Kidney glomerular epithelial cell (primary cell): ENCODE measurements at regions not wholly inside any gene's neighbourhood (a gene's known extent, or its start where the extent isn't known, plus 50 kb on each side); places are given as distances from the start of the nearest gene placed in this dataset.

Source experiments
- DNase-seq: peaks from one replicate; lab custom pipeline; 2025; lab: John Stamatoyannopoulos, UW

DNA sequence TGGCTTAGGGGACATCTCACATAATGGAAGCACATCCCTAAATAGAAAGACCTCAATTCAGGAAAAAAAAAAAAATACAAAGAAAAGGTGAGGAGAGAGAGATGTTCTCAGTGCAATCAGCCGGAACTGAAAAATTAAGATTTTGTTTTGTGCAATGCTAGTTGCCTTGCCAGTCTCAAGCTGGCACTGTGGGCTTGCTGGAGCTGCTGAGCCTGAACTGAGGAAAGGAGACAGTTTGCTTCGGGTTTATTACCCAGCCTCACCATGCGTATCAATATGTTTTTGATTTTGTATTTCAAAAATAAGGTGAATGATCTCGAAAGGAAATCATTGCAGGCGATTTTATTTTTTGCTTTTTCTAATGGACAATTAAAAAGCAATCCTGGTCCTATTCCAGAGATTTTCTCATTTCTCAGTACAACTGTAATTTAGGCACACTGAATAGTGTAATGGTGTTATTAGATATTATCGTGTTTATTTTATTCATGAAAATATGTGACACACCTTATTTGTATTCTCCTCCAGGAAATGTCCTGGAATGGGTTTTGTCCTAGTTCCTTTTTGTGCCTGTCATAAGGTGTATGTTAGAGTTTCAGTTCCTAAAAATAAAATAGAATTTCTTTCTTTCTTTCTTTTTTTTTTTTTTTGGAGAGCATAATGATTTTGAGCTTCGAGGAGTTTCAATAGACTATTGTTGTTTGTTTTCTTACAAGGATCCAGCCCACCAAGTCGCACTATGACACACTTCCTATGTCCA lies 72.8 kb upstream of the ZEB2 start:
- no peak for DNase-seq

DNA sequence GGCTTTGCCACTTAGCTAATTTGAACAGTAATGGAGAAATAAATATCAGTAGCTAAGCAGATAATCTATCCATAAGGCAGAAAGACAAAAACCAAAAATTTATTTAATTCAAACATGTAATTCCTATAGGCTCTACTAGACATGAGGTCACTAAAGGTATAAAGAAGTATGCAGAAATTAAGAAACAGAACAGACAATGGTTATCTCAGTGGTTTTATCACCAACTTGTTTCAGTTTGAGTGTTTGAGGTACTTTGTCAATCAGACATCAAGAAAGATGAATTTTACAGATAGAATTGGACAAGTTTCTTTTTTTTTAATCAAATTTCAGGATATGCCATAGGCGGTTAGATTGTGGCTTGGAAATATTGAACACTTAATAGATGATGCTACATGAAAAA lies 67.4 kb upstream of the ZEB2 start:
- DNase-seq = no peak

DNA sequence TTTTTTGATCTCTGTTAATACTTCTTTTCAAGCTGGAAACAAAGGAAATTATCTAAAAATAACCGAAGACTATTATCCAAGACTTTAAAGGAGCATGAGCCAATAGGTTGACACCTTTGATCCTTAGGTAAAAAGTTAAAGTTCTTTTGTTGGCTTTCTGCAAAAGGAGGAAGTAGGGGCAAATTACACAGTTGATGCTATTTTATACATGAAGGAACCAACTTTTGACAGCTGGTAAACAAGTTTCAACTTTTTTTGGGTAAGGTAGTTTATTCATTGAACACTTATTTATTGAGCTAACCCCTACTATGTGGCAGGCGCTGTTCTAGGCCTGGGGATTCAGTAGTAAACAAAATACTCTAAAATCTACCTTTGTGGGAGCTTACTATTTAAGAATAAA lies 66.6 kb upstream of the ZEB2 start:
- no peak for DNase-seq

DNA sequence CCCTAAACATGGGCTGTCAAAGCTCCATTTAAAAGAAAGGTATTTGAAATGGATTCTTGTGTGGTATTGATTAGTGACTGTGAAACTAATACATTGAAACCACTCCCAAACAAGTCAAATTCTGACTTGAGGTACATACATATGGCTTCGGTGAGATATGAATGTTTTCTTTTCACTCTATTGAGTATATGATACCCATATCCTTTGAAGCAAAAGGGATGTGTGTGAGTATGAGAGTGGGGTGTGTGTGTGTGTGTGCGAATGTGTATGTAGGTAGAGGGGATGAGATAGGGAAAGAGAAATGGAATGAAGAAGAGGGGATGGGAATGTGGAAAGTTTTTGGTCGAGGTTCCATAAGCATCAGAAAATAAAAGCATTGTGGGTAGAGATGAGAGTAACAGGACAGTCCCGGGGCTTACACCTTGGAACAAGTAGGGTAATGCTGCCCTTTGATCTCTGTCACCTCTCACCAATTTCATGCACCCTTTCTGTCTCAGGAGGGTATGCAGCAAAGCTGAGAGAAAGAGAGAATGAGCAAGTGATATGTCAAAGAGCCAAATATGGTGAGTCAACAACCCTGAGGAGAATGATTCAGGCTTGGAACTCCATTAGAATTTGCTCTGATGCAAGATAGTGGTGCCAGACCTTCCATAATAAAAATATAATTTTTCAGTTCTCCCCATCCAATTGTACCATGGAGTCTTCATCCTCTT lies 64.0 kb upstream of the ZEB2 start:
- peak; percentile 37 for DNase-seq

DNA sequence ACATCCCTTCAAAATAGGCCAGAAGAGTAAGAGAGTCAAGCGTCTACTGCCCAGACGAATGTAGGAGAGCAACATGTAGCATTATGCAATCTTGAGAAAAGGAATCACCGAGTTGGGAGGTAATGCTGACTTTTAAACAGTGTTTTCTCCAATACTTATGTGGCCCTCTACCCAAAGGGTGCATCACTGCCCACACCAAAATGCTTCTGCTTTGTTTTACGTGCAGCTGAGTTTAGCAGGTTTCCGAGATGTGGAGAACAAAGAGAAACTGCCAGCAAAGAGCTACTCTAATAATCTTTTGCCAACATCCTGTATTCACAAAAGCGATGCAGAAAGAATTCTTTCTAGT lies 63.4 kb upstream of the ZEB2 start:
- no peak for DNase-seq

DNA sequence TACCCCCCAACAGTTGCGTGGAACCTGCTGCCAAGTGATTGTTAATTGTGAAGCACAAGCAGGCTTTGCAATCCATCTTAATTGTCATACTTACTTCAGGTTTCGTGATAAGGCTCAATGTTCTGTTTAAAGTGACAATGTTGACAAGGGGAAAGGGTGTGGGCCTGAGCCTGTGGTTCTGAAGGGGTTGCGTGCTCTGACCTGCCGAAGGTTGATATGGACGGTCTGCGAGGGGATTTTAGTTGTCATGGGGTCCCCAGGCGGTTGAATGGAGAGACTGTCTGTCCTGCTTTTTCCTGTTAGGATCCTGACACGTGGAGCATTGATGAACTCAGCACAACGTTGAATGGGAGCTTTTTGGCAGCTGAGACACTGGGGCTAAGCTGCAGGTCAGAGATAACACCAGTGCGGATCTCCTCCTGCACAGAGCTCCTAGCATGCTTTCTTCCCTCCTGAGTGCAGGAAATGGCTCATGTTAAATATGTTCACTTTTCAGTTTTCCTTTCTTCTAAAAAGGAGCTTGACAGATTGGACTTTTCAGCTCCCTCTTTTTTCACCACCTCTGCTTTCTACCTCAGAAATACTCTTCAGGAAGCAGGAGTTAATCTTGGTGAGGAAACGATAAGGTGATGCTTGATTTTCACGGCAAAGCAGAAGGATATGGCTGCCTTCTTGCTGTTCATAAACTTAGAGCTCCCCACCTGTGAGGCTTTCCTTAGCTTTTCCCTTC lies 62.9 kb upstream of the ZEB2 start:
- no peak for DNase-seq

DNA sequence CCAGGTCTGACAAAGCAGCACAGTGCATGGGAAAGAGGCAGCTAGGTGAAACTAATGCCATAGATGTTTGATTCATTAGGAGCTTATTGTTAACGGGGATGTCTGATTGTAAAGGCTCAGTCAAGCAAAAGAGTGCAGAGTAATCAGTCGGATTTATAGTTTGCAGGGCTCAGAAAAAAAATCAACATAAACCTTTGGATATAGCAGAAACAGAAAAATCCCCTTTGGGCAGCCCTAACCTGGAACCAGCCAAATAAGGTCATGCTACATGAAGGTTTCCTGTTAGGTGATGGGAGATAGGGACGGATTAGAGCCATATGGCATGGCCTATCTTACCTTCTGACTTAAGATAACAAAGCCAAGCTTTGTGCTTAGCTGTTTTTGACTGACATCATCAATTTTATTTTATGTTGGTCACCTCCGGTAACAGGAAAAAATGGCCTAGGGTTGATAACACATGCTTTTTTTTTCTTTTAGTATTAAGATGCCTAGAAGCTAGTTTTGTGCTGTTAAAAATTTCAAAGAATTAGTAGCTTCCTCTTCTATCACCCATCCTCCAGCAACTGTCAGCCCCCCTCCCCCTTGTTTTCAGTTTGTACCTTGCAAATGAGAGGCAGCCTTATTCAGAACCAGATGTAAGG lies 60.7 kb upstream of the ZEB2 start:
- DNase-seq = no peak

DNA sequence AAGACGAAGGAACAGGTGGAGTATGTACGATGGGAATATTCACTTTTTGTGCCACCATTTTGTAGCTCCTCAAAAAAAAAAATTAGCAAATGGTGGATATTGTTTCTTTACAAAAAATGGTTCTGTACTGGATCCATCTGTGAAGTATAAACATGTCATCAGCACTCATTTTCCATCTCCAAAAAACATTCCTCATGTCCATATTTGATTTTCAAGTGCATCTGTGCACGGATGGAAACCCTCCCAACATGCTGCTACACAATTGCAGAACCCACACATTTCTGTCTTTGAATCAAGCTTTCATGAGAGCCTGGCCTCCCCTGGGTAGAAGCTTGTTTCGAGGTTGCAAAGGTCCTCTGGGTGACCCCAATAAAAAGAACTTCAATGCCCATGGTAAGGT lies 59.6 kb upstream of the ZEB2 start:
- no peak for DNase-seq

DNA sequence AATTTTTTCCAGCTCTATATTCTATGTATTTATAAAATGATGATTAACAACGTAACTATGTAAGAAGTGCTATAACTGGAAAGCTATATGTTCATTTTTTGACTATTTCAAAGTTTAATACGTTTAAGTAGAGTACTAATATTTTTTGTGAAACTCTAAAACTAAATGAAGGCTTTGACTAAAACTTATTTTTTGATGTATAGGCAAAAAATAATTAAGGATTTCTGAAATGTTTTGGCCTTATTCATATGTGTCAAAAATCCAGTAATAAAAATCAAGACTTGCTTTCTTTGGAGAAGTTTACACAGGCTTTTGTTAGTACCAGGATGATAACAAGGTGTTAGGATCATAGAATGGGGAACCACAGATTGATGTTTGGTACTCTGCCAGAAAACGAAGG lies 58.2 kb upstream of the ZEB2 start:
- DNase-seq = no peak

DNA sequence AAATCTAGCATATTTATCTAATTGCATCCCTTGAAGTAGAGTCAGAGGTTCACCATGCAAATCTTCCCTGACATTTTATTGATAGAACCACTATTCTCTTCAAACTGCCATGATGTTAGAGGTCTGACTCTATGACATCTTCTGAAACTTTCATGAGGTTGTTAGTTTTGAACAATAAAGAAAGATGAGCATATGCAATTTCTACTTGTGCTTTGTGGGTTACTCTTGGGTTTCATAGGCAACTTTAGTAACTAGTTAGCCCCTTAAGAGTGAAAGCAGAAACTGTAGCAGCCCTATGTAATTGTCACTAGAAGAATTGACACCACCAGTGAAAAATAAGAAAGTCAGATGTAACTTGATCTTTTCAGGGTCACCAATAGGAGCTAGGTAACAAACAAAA lies 53.1 kb upstream of the ZEB2 start:
- DNase-seq = no peak

DNA sequence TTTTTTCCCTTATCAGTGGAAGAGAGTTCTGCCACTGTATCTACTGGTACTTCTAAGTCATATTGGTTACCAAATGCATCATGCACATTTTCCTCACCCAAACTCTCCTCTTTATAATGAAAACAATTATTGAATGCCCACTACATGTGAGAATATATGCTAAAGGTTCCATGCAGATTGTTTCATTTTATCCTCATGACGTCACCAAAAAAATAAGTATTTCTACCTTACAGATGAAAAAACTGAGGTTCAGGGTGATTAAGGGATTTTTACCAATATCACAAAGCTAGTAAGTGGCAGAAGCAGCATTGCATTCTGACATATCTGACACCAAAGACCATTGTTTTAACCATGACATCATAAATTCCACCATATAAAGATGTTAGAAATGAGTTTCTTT lies 51.9 kb upstream of the ZEB2 start:
- no peak for DNase-seq

DNA sequence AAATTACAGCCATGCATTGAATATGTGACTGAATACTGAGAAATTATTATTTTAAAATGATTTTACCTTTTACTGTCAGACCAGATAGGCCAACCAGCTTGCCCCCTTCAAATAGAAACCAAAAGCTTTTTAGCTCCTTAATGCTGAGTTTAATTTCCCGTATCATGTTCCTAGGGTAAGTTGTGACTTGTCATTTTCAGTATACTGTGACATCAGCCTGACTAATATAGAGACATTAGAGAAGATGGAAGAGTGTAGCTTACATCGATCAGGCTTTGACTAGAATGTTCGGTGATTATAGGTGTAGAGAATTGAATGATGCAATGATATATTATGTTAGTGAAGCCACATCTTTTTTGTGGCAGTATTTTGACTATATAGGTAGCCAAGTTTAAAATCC lies 50.6 kb upstream of the ZEB2 start:
- no peak for DNase-seq
